LNCaP clone FGC (cell line): ENCODE measurements at regions not wholly inside any gene's neighbourhood (a gene's known extent, or its start where the extent isn't known, plus 50 kb on each side); places are given as distances from the start of the nearest gene placed in this dataset.

Source experiments
- DNase-seq: peaks from one replicate; pipeline ENCODE4 v3.0.0-alpha.2; 2011; ENCODE audit warnings: low read depth
- H3K4me3 ChIP-seq: 2 replicates; pipeline ENCODE4 v1.5.1; 2011; ENCODE audit warnings: mild to moderate bottlenecking, low read depth, low read length, control low read depth
- TF ChIP-seq, protein P1 (sequence below): IDR thresholded peaks from 2 replicates; pipeline ENCODE4 v1.5.1; 2012; ENCODE audit warnings: mild to moderate bottlenecking; ENCODE audit not compliant: control insufficient read depth, insufficient read depth; ENCODE audit errors: extremely low read depth

DNA sequence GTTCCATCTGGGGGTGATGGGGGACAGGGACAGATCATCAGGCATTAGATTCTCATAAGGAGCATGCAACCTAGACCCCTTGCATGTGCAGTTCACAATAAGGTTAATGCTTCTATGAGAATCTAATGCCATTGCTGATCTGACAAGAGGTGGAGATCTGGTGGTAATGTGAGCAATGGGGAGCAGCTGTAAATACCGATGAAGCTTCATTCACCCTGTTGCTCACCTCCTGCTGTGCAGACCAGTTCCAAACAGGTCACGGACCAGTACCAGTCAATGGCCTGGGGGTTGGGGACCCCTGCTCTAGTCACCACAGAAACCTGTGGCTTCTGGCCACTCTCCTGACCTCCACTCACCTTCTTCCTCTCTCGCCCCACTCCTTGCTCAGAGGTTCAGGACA is 229.9 kb downstream of the PTPRU start:
- no peak for DNase-seq
- H3K4me3 ChIP-seq: no peak overlapping the region
- TF ChIP-seq, protein P1, sequence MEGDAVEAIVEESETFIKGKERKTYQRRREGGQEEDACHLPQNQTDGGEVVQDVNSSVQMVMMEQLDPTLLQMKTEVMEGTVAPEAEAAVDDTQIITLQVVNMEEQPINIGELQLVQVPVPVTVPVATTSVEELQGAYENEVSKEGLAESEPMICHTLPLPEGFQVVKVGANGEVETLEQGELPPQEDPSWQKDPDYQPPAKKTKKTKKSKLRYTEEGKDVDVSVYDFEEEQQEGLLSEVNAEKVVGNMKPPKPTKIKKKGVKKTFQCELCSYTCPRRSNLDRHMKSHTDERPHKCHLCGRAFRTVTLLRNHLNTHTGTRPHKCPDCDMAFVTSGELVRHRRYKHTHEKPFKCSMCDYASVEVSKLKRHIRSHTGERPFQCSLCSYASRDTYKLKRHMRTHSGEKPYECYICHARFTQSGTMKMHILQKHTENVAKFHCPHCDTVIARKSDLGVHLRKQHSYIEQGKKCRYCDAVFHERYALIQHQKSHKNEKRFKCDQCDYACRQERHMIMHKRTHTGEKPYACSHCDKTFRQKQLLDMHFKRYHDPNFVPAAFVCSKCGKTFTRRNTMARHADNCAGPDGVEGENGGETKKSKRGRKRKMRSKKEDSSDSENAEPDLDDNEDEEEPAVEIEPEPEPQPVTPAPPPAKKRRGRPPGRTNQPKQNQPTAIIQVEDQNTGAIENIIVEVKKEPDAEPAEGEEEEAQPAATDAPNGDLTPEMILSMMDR: no peak

- no peak for DNase-seq
- TF ChIP-seq, protein P1: no peak
- no peak overlapping the region for H3K4me3 ChIP-seq
These were observed 229.4 kb downstream of the PTPRU start for GRCh38 chr1:29465755-29466154.

GRCh38 chr1:29462096-29462495 is 225.8 kb downstream of the PTPRU start:
- no peak overlapping the region for H3K4me3 ChIP-seq
- TF ChIP-seq, protein P1: no peak
- no peak for DNase-seq

- no peak for DNase-seq
- TF ChIP-seq, protein P1: no peak
- H3K4me3 ChIP-seq: no peak overlapping the region
These were observed 224.9 kb downstream of the PTPRU start for GRCh38 chr1:29461115-29461739.

GRCh38 chr1:29460694-29461093 is 224.4 kb downstream of the PTPRU start:
- no peak overlapping the region for H3K4me3 ChIP-seq
- TF ChIP-seq, protein P1: no peak
- DNase-seq: no peak

DNA sequence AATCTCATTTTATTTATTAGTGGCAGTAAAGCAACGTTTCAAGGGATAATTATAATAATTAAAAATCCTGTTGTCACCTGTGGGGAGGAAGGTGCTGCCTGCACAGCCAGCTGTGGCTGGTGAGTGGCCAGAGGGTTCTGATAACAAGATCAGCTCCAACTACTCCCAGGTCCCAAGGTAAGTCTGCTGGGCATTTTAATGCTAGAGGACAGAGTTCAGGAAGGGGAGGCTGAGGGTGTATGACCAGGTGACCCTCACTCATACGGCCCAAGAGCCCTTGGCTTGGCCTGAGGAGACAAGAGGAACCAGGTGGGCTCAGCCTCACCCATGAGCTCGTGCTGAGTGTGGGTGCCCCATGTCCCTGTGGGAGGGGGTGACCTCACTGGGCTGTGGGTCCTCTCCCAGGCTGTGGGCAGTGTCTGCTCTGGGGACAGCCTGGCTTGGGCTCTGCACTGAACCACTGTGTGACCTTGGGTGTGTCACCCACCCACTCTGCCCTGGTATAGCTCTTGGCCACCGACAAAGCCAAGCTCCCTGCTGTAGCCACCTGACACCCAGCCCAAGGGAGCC is 223.8 kb downstream of the PTPRU start:
- DNase-seq: no peak
- TF ChIP-seq, protein P1: no peak
- H3K4me3 ChIP-seq: no peak overlapping the region

DNA sequence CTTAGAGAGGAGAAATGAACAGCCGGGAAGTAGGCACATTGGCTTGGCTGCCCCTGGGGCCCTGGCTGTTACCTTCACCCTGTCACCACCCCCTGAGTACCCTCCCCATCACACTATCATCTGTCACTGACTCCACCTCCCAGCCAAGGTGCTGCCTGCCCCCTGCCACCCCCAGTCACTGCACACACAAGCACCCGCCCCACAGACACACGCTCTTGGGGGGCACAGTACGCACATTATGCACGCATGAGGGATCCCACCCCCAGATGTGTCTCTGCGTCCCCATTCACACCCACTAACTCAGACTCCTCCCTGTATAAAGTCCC is 223.3 kb downstream of the PTPRU start:
- H3K4me3 ChIP-seq: no peak overlapping the region
- DNase-seq: no peak
- TF ChIP-seq, protein P1: no peak
